ENCODE measurements at regions not wholly inside any gene's neighbourhood (a gene's known extent, or its start where the extent isn't known, plus 50 kb on each side); places are given as distances from the start of the nearest gene placed in this dataset.

GRCh38 chr10:80750268-80750667 lies 212.6 kb downstream of the SH2D4B start:
- TF ChIP-seq CTCF (IDR thresholded peaks at IDR 0.05; ENCODE audit: insufficient read depth, low read length, poor library complexity, severe bottlenecking) (no peak), EZH2phosphoT487 (conservative IDR thresholded peaks at IDR 0.05; ENCODE audit: low read length) (no peak)

Measured in SU-DHL-6 (cell line).